HFFc6 (cell line): ENCODE measurements at regions not wholly inside any gene's neighbourhood (a gene's known extent, or its start where the extent isn't known, plus 50 kb on each side); places are given as distances from the start of the nearest gene placed in this dataset.

Experiments
- DNase-seq: peaks from one replicate; pipeline ENCODE4 v3.0.0-alpha.2; 2018
- H3K27ac Mint-ChIP-seq: 2 replicates; pipeline ENCODE4 v1.8.0; 2020; ENCODE audit warnings: mild to moderate bottlenecking, mixed read lengths
- H3K27me3 Mint-ChIP-seq: 2 replicates; pipeline ENCODE4 v1.8.0; 2021; ENCODE audit warnings: mild to moderate bottlenecking, moderate library complexity, mixed read lengths; ENCODE audit not compliant: insufficient read depth
- H3K36me3 Mint-ChIP-seq: 2 replicates; pipeline ENCODE4 v1.8.0; 2021; ENCODE audit warnings: low read depth, mixed read lengths
- H3K4me1 Mint-ChIP-seq: 2 replicates; pipeline ENCODE4 v1.8.0; 2020; ENCODE audit warnings: low read depth, mixed read lengths
- H3K4me3 Mint-ChIP-seq: 2 replicates; pipeline ENCODE4 v1.8.0; 2020; ENCODE audit warnings: mild to moderate bottlenecking, moderate library complexity, mixed read lengths
- H3K9me3 Mint-ChIP-seq: 2 replicates; pipeline ENCODE4 v1.8.0; 2020; ENCODE audit warnings: mild to moderate bottlenecking, mixed read lengths
- CTCF ChIP-seq: fragments of 200-600 bp; sonication (generic); IDR thresholded peaks from 2 replicates; pipeline ENCODE4 v1.5.0; 2021; ENCODE audit warnings: antibody characterized with exemption, mild to moderate bottlenecking

GRCh38 chr20:16124491-16124890 is 448.8 kb downstream of the KIF16B start:
- no peak overlapping the region for H3K27ac Mint-ChIP-seq
- H3K36me3 Mint-ChIP-seq = no peaks in the 10 kb centered on the region
- H3K4me1 Mint-ChIP-seq = no peaks in the 10 kb centered on the region
- H3K27me3 Mint-ChIP-seq = no peaks in the 10 kb centered on the region
- no peak for TF ChIP-seq CTCF
- no peak for DNase-seq
- no peak overlapping the region for H3K4me3 Mint-ChIP-seq
- H3K9me3 Mint-ChIP-seq = peaks cover 55% of the 10 kb centered on the region

DNA sequence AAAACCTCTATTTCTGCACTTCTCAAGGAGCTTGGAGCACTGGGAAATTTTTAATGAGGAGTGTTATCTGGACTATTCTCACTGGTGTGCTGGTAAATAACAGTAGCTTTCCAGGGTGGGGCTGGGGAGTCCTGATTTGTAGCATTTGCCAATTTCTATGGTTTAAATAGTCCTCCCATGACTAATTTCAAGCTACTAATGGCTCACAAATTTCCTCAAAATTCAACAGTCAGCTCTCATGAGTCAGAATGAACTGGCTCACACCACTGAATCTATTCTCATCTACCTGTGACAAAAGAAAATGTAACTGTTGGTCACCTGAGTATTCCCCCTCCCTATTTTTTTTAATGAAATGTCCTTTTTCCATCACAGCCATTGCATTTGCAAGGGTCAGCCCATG is 449.6 kb downstream of the KIF16B start:
- no peak for TF ChIP-seq CTCF
- H3K27ac Mint-ChIP-seq = no peak overlapping the region
- no peaks in the 10 kb centered on the region for H3K27me3 Mint-ChIP-seq
- H3K36me3 Mint-ChIP-seq = no peaks in the 10 kb centered on the region
- H3K4me1 Mint-ChIP-seq = no peaks in the 10 kb centered on the region
- H3K4me3 Mint-ChIP-seq = no peak overlapping the region
- DNase-seq = no peak
- peaks cover 54% of the 10 kb centered on the region for H3K9me3 Mint-ChIP-seq

GRCh38 chr20:16119909-16120308 is 453.3 kb downstream of the KIF16B start:
- Mint-ChIP-seq H3K36me3 (no peaks in the 10 kb centered on the region), H3K27ac (no peak overlapping the region), H3K4me1 (no peaks in the 10 kb centered on the region), H3K4me3 (no peak overlapping the region), H3K27me3 (no peaks in the 10 kb centered on the region), H3K9me3 (peaks cover 63% of the 10 kb centered on the region)
- no peak for TF ChIP-seq CTCF
- DNase-seq = no peak

GRCh38 chr20:16115911-16116552 is 457.2 kb downstream of the KIF16B start:
- no peak overlapping the region for H3K27ac Mint-ChIP-seq

GRCh38 chr20:16113736-16114135 is 459.5 kb downstream of the KIF16B start:
- no peak overlapping the region for H3K4me3 Mint-ChIP-seq
- H3K9me3 Mint-ChIP-seq = peaks cover 71% of the 10 kb centered on the region
- no peak overlapping the region for H3K27ac Mint-ChIP-seq
- no peaks in the 10 kb centered on the region for H3K4me1 Mint-ChIP-seq
- no peak for DNase-seq
- peaks cover 8% of the 10 kb centered on the region; the same call in 1 of the 2 replicates for H3K36me3 Mint-ChIP-seq
- TF ChIP-seq CTCF = no peak
- H3K27me3 Mint-ChIP-seq = no peaks in the 10 kb centered on the region

More at GRCh38 chr20:16115911-16116552, 457.2 kb downstream of the KIF16B start:
- peaks cover 8% of the 10 kb centered on the region; the same call in 1 of the 2 replicates for H3K36me3 Mint-ChIP-seq
- H3K4me1 Mint-ChIP-seq = no peaks in the 10 kb centered on the region
- DNase-seq = no peak
- no peaks in the 10 kb centered on the region for H3K27me3 Mint-ChIP-seq
- TF ChIP-seq CTCF = no peak
- H3K4me3 Mint-ChIP-seq = no peak overlapping the region
- peaks cover 66% of the 10 kb centered on the region for H3K9me3 Mint-ChIP-seq
